SK-MEL-5 (cell line): ENCODE measurements at regions not wholly inside any gene's neighbourhood (a gene's known extent, or its start where the extent isn't known, plus 50 kb on each side); places are given as distances from the start of the nearest gene placed in this dataset.

Experiments used
- DNase-seq: peaks from one replicate; pipeline ENCODE4 v3.0.0-alpha.2; 2016; ENCODE audit warnings: low read depth, low spot score
- in situ Hi-C: cut with HindIII; loops from 2 replicates; pipeline ENCODE4 v1.10.0; 2016; ENCODE audit warnings: low sequenced_read_pairs, high pct_unique_total_duplicates, low pct_unique_long_range_greater_than_20kb

DNA sequence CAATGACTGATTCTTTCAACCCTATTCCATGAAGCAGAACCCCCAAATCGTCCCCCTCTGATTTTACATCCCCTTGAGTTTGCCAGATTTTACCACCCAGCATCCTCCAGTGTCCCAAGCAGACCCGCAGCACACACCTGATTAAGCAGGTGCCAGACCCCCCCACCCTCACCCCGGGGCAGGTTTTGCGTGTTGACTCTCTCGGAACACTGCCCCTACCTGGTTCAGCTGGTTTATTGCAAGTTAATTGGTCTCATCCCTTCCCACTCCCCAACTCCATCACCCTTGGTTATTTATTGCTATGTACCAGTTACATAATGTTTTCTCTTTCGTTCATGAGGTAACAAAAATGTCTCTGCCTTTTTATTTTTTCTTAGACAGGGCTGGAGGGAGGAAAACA lies 258.4 kb downstream of the BCOR start:
- DNase-seq = no peak
- in situ Hi-C loops = no loop called here

GRCh38 chrX:39840133-39840532 lies 257.6 kb downstream of the BCOR start:
- in situ Hi-C loops = no loop called here
- no peak for DNase-seq

- in situ Hi-C loops = no loop called here
- DNase-seq = no peak
Measured at GRCh38 chrX:39840581-39841093, 257.1 kb downstream of the BCOR start.

DNA sequence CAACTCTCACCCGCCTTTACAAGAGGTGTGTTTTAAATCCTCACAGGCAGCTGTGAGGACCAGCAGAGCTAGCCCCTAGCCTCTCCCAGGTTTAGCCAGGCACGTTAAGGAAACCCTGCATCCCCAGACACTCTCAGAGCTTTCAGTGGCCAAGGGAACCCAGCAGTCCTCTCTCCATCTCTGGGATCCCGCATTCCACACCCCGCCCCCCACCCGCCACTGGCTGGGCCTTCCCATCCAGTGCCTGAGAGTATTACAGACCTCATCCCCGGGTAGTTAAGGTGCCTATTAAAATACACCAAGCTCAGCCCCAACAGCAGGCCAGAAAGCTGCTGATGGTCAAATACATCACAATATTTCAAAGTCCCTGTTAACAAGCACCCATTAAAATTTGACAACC lies 256.2 kb downstream of the BCOR start:
- DNase-seq = no peak
- in situ Hi-C loops = no loop called here

DNA sequence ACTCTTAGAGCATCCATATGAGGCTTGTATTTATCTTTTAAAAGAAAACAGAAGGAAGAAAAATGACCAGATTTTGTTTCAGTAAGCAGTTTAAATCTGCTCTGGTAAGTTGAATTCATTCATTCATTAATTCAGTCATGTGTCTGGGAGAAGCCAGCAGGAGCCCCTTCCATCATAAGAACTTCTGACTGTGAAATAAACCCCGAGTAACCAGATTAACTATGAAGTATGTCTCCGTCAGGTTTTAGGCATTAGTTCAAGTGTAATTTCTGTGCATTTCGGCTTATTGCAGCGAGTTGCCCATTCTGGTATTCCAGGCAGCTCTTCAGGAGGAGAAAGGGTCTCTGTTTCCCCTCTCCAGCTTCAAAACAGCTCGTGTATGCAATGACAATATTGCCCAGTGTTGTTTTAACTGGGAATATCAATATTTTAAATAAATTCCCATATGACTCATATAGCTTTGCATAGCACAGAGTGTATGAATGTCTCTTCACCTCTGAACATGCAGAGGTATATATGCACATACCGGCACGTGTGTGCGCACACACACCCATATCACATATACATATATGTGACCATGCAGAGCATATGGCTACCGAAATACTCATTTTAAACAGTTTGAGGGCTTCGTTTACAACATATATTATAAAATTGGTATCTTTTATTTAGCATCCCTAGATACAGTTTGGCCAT lies 255.3 kb downstream of the BCOR start:
- DNase-seq = no peak
- in situ Hi-C loops = no loop called here

DNA sequence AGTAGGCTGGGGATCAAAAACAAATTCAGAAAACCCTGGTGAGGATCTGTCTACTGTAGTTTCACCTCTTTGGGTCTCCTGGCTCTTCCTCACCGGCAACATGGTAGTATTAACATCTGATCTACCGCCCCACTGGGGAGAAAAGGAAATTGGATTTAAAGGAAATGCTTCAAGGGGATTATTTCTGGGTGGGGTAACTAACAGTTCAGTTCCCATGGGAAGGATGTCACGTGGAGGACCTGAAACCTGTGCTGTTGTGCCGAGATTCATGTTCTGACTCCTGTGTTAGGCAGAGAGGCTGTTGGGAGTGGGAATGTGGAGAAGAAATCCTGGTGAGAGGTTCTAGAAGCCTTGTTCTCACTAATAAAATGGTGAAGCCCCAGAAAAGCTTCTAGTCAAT lies 254.4 kb downstream of the BCOR start:
- DNase-seq = no peak
- in situ Hi-C loops = no loop called here

DNA sequence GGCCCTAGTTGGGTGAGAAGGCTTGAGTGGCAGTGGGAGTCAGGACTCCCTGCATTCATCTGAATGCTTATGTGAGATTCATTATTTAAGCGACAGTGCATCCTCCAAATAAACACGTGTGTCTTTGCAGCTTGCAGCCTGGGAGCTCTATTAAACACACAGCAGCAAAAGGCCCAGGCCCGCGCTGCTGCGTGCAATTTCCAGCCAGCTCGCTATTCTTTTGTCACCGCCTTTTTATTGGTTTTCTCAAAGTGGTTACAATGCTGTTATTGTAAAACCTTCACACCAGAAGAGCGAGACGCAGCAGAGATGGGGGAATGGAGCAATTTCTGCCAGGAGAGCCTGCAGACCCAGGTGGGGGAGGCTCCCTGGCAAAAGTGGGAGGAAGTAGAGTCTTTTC lies 252.5 kb downstream of the BCOR start:
- no peak for DNase-seq
- in situ Hi-C loops = no loop called here

DNA sequence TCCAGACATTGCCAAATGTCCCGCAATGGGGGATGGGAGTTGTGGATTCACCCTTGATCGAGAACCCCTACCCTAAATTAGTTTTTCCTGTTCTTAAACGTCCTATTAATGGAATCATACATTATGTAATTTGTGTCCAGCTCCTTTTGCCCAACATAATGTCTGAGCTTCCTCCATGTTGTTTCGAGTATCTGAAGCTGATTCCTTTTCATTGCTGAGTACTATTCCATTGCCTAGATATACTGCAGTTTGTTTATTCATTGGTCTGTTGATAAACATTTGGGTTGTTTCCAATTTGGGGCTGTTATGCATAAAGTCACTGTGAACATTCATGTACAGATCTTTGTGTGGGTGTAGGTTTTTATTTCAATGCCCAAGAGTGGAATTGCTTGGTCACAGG lies 251.3 kb downstream of the BCOR start:
- DNase-seq = no peak
- in situ Hi-C loops = no loop called here

GRCh38 chrX:39848243-39848642 lies 249.5 kb downstream of the BCOR start:
- DNase-seq = no peak
- in situ Hi-C loops = no loop called here

- in situ Hi-C loops = no loop called here
- no peak for DNase-seq
Measured at GRCh38 chrX:39848900-39849299, 248.9 kb downstream of the BCOR start.

- DNase-seq = no peak
- in situ Hi-C loops = no loop called here
Measured at GRCh38 chrX:39850209-39850608, 247.5 kb downstream of the BCOR start.

- DNase-seq = no peak
- in situ Hi-C loops = no loop called here
Measured at GRCh38 chrX:39850630-39851152, 247.1 kb downstream of the BCOR start.

DNA sequence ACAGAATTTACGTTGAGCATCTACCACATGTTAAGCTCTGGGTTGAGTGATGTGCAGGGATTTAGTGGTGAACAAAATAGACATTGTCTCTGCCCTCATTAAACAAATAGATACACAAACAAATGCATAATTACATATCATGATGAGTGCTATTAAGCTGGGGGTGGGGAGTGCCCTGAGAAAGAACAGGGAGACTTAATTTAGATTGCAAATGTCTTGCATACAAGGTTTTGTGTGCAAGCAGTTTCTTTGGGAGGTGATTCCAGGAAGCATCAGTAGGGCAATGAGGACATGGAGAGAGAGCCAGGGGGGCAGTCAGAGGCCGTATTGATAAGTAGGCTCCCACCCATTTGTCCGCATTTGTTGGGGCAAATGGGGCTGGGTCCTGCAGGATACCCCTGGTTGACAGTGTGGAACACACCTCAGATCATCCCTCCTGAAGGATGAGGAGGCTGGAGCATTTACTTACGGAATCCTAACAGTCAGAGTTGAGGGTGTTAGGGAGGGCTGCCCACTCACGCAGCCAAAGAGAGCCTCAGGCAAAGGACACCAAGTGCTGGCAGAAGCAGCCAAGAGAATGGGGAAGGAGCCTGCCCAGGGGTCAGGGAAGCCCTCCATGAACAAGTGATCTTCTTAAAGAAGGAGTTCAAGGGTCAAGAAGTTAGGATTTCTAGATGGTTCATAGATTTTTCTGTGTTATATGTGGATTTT lies 245.9 kb downstream of the BCOR start:
- in situ Hi-C loops = no loop called here

DNA sequence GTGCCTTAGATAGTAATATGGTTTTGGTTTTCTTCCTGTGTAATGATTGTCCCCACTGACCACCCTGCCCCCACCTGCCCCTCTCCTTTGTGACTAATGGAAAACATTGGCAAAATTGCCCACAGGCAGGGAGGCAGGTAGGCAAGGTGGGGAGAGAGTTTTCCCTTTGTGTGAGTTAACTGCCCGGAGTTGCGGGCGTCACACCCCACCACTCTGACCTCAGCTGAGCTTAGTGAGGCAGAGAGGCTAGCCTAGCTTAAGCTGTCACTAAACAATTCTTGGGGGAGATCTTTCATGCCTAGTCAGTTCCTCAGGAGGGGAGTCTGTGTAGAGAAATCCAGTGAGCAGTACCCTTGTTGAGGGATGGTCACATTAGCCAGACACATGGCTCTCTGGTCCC lies 245.3 kb downstream of the BCOR start:
- in situ Hi-C loops = no loop called here
- no peak for DNase-seq

More for the DNA sequence above, 245.9 kb downstream of the BCOR start:
- DNase-seq = no peak

GRCh38 chrX:39853417-39854030 lies 244.2 kb downstream of the BCOR start:
- DNase-seq = no peak
- in situ Hi-C loops = no loop called here

GRCh38 chrX:39854772-39855747 lies 242.7 kb downstream of the BCOR start:
- in situ Hi-C loops = no loop called here
- no peak for DNase-seq

GRCh38 chrX:39855748-39856129 lies 242.0 kb downstream of the BCOR start:
- DNase-seq = no peak

More at GRCh38 chrX:39855748-39856129, 242.0 kb downstream of the BCOR start:
- in situ Hi-C loops = no loop called here
